GM23338 (cell line): ENCODE measurements at regions not wholly inside any gene's neighbourhood (a gene's known extent, or its start where the extent isn't known, plus 50 kb on each side); places are given as distances from the start of the nearest gene placed in this dataset.

Source experiments
- ATAC-seq: fragments of 200-7000 bp; cut with Tn5 transposase; 3 replicates; pipeline ENCODE4 v1.9.1; 2020
- DNase-seq: peaks from one replicate; pipeline ENCODE4 v3.0.0-alpha.2; 2015; ENCODE audit warnings: low spot score
- H2AFZ ChIP-seq: fragments of 200-600 bp; sonication (generic); 2 replicates; pipeline ENCODE4 v1.8.0; 2016; ENCODE audit warnings: antibody characterized with exemption, mild to moderate bottlenecking, moderate library complexity
- H3F3A ChIP-seq: fragments of 200-600 bp; sonication (generic); replicated peaks from 2 replicates; pipeline ENCODE4 v1.8.0; 2017; ENCODE audit warnings: antibody characterized with exemption, mixed run types, low read depth
- H3K27ac ChIP-seq: fragments of 200-600 bp; sonication (generic); 2 replicates; pipeline ENCODE4 v1.6.1; 2016; ENCODE audit warnings: low read depth
- H3K27me3 ChIP-seq: fragments of 200-600 bp; sonication (generic); 2 replicates; pipeline ENCODE4 v1.8.0; 2016; ENCODE audit warnings: mild to moderate bottlenecking, mixed run types, moderate library complexity; ENCODE audit not compliant: insufficient read depth
- H3K36me3 ChIP-seq: fragments of 200-600 bp; sonication (generic); 2 replicates; pipeline ENCODE4 v1.8.0; 2016; ENCODE audit warnings: mild to moderate bottlenecking; ENCODE audit not compliant: insufficient read depth
- H3K4me1 ChIP-seq: fragments of 200-600 bp; sonication (generic); 2 replicates; pipeline ENCODE4 v1.8.0; 2016; ENCODE audit warnings: mild to moderate bottlenecking, moderate library complexity; ENCODE audit not compliant: insufficient read depth
- H3K4me2 ChIP-seq: fragments of 200-600 bp; sonication (generic); 2 replicates; pipeline ENCODE4 v1.7.1; 2017; ENCODE audit warnings: mixed run types
- H3K4me3 ChIP-seq: fragments of 200-600 bp; sonication (generic); 2 replicates; pipeline ENCODE4 v1.6.1; 2016; ENCODE audit warnings: mixed run types
- H3K79me2 ChIP-seq: fragments of 200-600 bp; sonication (generic); replicated peaks from 2 replicates; pipeline ENCODE4 v1.8.0; 2017; ENCODE audit warnings: mild to moderate bottlenecking; ENCODE audit not compliant: insufficient read depth
- H3K9me2 ChIP-seq: fragments of 200-600 bp; sonication (generic); 2 replicates; pipeline ENCODE4 v1.8.0; 2017; ENCODE audit not compliant: insufficient read depth
- H4K20me1 ChIP-seq: fragments of 200-600 bp; sonication (generic); replicated peaks from 2 replicates; pipeline ENCODE4 v1.8.0; 2017; ENCODE audit warnings: mild to moderate bottlenecking; ENCODE audit not compliant: insufficient read depth
- H3K27ac Mint-ChIP-seq: 2 replicates; pipeline ENCODE4 v1.8.0; 2020; ENCODE audit warnings: inconsistent platforms, mild to moderate bottlenecking, moderate library complexity, mixed read lengths
- H3K27me3 Mint-ChIP-seq: 3 replicates; pipeline ENCODE4 v1.8.0; 2022; ENCODE audit warnings: low read depth, mild to moderate bottlenecking, moderate library complexity, mixed read lengths, inconsistent platforms; ENCODE audit not compliant: insufficient read depth, poor library complexity
- H3K36me3 Mint-ChIP-seq: 3 replicates; pipeline ENCODE4 v1.8.0; 2021; ENCODE audit warnings: low read depth, mild to moderate bottlenecking, inconsistent platforms, moderate library complexity, mixed read lengths
- H3K4me1 Mint-ChIP-seq: 3 replicates; pipeline ENCODE4 v1.8.0; 2020; ENCODE audit warnings: mild to moderate bottlenecking, inconsistent platforms, mixed read lengths
- H3K4me3 Mint-ChIP-seq: 3 replicates; pipeline ENCODE4 v1.8.0; 2021; ENCODE audit warnings: moderate library complexity, mild to moderate bottlenecking, inconsistent platforms, mixed read lengths
- H3K9me3 Mint-ChIP-seq: 3 replicates; pipeline ENCODE4 v1.8.0; 2020; ENCODE audit warnings: moderate library complexity, mild to moderate bottlenecking, inconsistent platforms, mixed read lengths
- ETS1 ChIP-seq: IDR thresholded peaks from 2 replicates; pipeline ENCODE4 v1.6.1; 2016; ENCODE audit warnings: antibody characterized with exemption
- EZH2phosphoT487 ChIP-seq: fragments of 200-600 bp; sonication (generic); IDR thresholded peaks from one replicate; pipeline ENCODE4 v1.8.1; 2018; ENCODE audit warnings: antibody characterized with exemption; ENCODE audit not compliant: unreplicated experiment
- JUNB ChIP-seq: IDR thresholded peaks from one replicate; pipeline ENCODE4 v1.6.1; 2016; ENCODE audit warnings: antibody characterized with exemption; ENCODE audit not compliant: unreplicated experiment
- NANOG ChIP-seq: IDR thresholded peaks from 2 replicates; pipeline ENCODE4 v1.6.1; 2016; ENCODE audit warnings: antibody characterized with exemption, borderline replicate concordance
- POLR2AphosphoS5 ChIP-seq: IDR thresholded peaks from 2 replicates; pipeline ENCODE4 v1.6.1; 2016; ENCODE audit warnings: antibody characterized with exemption, low read depth
- STAT1 ChIP-seq: IDR thresholded peaks from one replicate; pipeline ENCODE4 v1.6.1; 2016; ENCODE audit warnings: antibody characterized with exemption; ENCODE audit not compliant: unreplicated experiment
- ZNF114 ChIP-seq: fragments of 250-450 bp; sonication (Bioruptor Pico); IDR thresholded peaks from 2 replicates; pipeline ENCODE4 v1.5.0; 2020; ENCODE audit warnings: mild to moderate bottlenecking, moderate library complexity
- ZNF331 ChIP-seq: fragments of 250-450 bp; sonication (Bioruptor Pico); IDR thresholded peaks from 2 replicates; pipeline ENCODE4 v1.5.0; 2020; ENCODE audit warnings: low read depth, mild to moderate bottlenecking, moderate library complexity
- TF ChIP-seq, protein P1 (sequence below): IDR thresholded peaks from one replicate; pipeline ENCODE4 v1.6.1; 2018; ENCODE audit warnings: antibody characterized with exemption; ENCODE audit not compliant: unreplicated experiment

- H3K4me3 ChIP-seq = no peak overlapping the region
- ATAC-seq (no peak), DNase-seq (no peak)
- Mint-ChIP-seq H3K9me3 (no peaks in the 10 kb centered on the region), H3K4me1 (peaks cover 2% of the 10 kb centered on the region; the same call in 1 of the 3 replicates), H3K4me3 (no peak overlapping the region), H3K27ac (no peak overlapping the region), H3K27me3 (no peaks in the 10 kb centered on the region), H3K36me3 (no peaks in the 10 kb centered on the region)
- H3K4me2 ChIP-seq = no peak overlapping the region
- no peaks in the 10 kb centered on the region for H3K36me3 ChIP-seq
- no peaks in the 10 kb centered on the region for H3K27me3 ChIP-seq
- no peaks in the 10 kb centered on the region for H3K79me2 ChIP-seq
- no peak overlapping the region for H2AFZ ChIP-seq
- no peaks in the 10 kb centered on the region for H3F3A ChIP-seq
- H3K9me2 ChIP-seq = no peaks in the 10 kb centered on the region
- H3K4me1 ChIP-seq = 0 out of 2 replicates have a peak, but pooled peaks cover 3% of the 10 kb centered on the region
- no peaks in the 10 kb centered on the region for H4K20me1 ChIP-seq
- H3K27ac ChIP-seq = no peak overlapping the region
- TF ChIP-seq, protein P1, sequence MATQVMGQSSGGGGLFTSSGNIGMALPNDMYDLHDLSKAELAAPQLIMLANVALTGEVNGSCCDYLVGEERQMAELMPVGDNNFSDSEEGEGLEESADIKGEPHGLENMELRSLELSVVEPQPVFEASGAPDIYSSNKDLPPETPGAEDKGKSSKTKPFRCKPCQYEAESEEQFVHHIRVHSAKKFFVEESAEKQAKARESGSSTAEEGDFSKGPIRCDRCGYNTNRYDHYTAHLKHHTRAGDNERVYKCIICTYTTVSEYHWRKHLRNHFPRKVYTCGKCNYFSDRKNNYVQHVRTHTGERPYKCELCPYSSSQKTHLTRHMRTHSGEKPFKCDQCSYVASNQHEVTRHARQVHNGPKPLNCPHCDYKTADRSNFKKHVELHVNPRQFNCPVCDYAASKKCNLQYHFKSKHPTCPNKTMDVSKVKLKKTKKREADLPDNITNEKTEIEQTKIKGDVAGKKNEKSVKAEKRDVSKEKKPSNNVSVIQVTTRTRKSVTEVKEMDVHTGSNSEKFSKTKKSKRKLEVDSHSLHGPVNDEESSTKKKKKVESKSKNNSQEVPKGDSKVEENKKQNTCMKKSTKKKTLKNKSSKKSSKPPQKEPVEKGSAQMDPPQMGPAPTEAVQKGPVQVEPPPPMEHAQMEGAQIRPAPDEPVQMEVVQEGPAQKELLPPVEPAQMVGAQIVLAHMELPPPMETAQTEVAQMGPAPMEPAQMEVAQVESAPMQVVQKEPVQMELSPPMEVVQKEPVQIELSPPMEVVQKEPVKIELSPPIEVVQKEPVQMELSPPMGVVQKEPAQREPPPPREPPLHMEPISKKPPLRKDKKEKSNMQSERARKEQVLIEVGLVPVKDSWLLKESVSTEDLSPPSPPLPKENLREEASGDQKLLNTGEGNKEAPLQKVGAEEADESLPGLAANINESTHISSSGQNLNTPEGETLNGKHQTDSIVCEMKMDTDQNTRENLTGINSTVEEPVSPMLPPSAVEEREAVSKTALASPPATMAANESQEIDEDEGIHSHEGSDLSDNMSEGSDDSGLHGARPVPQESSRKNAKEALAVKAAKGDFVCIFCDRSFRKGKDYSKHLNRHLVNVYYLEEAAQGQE = no peak
- TF ChIP-seq ETS1 = no peak
- no peak for TF ChIP-seq POLR2AphosphoS5
- TF ChIP-seq NANOG = no peak
- no peak for TF ChIP-seq ZNF114
Observed at GRCh38 chr9:71506821-71507220, 261.5 kb downstream of the CEMIP2 start.

GRCh38 chr9:71504636-71505035, 263.7 kb downstream of the CEMIP2 start:
- no peak for TF ChIP-seq STAT1
- no peak for TF ChIP-seq JUNB
- TF ChIP-seq ZNF331 (CRISPR knock-in tag) = no peak
- no peak for TF ChIP-seq EZH2phosphoT487
- no peak for TF ChIP-seq POLR2AphosphoS5
- Mint-ChIP-seq H3K4me3 (no peak overlapping the region), H3K27me3 (no peaks in the 10 kb centered on the region), H3K9me3 (no peaks in the 10 kb centered on the region), H3K36me3 (no peaks in the 10 kb centered on the region), H3K27ac (no peak overlapping the region), H3K4me1 (peaks cover 2% of the 10 kb centered on the region; the same call in 1 of the 3 replicates)
- no peaks in the 10 kb centered on the region for H4K20me1 ChIP-seq
- no peak overlapping the region for H2AFZ ChIP-seq
- no peak overlapping the region for H3K27ac ChIP-seq
- no peaks in the 10 kb centered on the region for H3K27me3 ChIP-seq
- H3K36me3 ChIP-seq = no peaks in the 10 kb centered on the region
- 0 out of 2 replicates have a peak, but pooled peaks cover 3% of the 10 kb centered on the region for H3K4me1 ChIP-seq
- no peaks in the 10 kb centered on the region for H3K9me2 ChIP-seq
- H3F3A ChIP-seq = no peaks in the 10 kb centered on the region
- no peak overlapping the region for H3K4me3 ChIP-seq
- no peaks in the 10 kb centered on the region for H3K79me2 ChIP-seq
- no peak for DNase-seq
- no peak overlapping the region for H3K4me2 ChIP-seq
- ATAC-seq = no peak
